Gastroesophageal sphincter (tissue), 4 donors: ENCODE measurements at regions not wholly inside any gene's neighbourhood (a gene's known extent, or its start where the extent isn't known, plus 50 kb on each side); places are given as distances from the start of the nearest gene placed in this dataset.
"Not testable (repeated sequence)": the region's sequence is repeated elsewhere in the genome, so short reads cannot be mapped to it uniquely, and the experiment has no call there.

ENCODE experiments used
- ATAC-seq: fragments of 150-250 bp; one replicate; pipeline ENCODE4 v1.9.1; 2016; ENCODE audit warnings: mild to moderate bottlenecking, moderate library complexity
- H3K27ac ChIP-seq, 4 donors: fragments of 200-600 bp; sonication (generic) in 3 of 4; 1 replicate in 3 of 4; 2 replicates in 1 of 4; pipeline ENCODE4 v1.5.1; 2016 to 2019
- H3K27me3 ChIP-seq: fragments of 200-600 bp; sonication (generic); one replicate; pipeline ENCODE4 v1.5.1; 2019
- H3K36me3 ChIP-seq, 2 donors: fragments of 200-600 bp; sonication (generic); one replicate each; pipeline ENCODE4 v1.5.1; 2019; ENCODE audit warnings: control low read depth in 1 of 2
- H3K4me1 ChIP-seq, 3 donors: fragments of 200-600 bp; sonication (generic); 1 replicate in 2 of 3; 2 replicates in 1 of 3; pipeline ENCODE4 v1.5.1; 2016 to 2019; ENCODE audit warnings: control low read depth in 2 of 3
- H3K4me3 ChIP-seq, 2 donors: fragments of 200-600 bp; sonication (generic); one replicate each; pipeline ENCODE4 v1.5.1; 2019; ENCODE audit warnings: mild to moderate bottlenecking in 1 of 2, moderate library complexity in 1 of 2
- H3K9me3 ChIP-seq, 3 donors: fragments of 200-600 bp; sonication (generic); one replicate each; pipeline ENCODE4 v1.5.1; 2017 to 2019; ENCODE audit warnings: control low read depth in 2 of 3
- CTCF ChIP-seq, 4 experiments: fragments of 200-600 bp in 2 of 4; fragments of 450-650 bp in 2 of 4; sonication (generic) in 1 of 4; IDR thresholded peaks; one replicate each; pipeline ENCODE4 v1.5.1; 2017 to 2019; ENCODE audit warnings: antibody characterized with exemption in 4 of 4, mild to moderate bottlenecking in 2 of 4, moderate library complexity in 2 of 4
- EP300 ChIP-seq: sonication (generic); formaldehyde crosslinking; IDR thresholded peaks from one replicate; pipeline ENCODE4 v1.6.1; 2017; ENCODE audit warnings: antibody characterized with exemption, mild to moderate bottlenecking
- POLR2A ChIP-seq, 2 donors: fragments of 450-650 bp; IDR thresholded peaks; one replicate each; pipeline ENCODE4 v1.6.1; 2017; ENCODE audit warnings: antibody characterized with exemption in 2 of 2, mild to moderate bottlenecking in 2 of 2, moderate library complexity in 1 of 2
- POLR2AphosphoS5 ChIP-seq: sonication (generic); formaldehyde crosslinking; IDR thresholded peaks from one replicate; pipeline ENCODE4 v1.6.1; 2017; ENCODE audit warnings: antibody characterized with exemption
- WGBS, 2 donors: methylation state at CpG; one replicate each; pipeline ENCODE4 v1.1.5; 2018; ENCODE audit warnings: low coverage in 1 of 2; 5-methylcytosine and 5-hydroxymethylcytosine counted together

- H3K27ac ChIP-seq, H3K36me3 ChIP-seq, ATAC-seq, H3K4me1 ChIP-seq, H3K9me3 ChIP-seq, H3K27me3 ChIP-seq, H3K4me3 ChIP-seq: not testable (repeated sequence)
- WGBS, 2 donors, result 71 to 83% methylated on average over 1 to 5 of the region's 13 CpGs
Observed at GRCh38 chr1:78203410-78203982, 157.7 kb downstream of the GIPC2 start.

DNA sequence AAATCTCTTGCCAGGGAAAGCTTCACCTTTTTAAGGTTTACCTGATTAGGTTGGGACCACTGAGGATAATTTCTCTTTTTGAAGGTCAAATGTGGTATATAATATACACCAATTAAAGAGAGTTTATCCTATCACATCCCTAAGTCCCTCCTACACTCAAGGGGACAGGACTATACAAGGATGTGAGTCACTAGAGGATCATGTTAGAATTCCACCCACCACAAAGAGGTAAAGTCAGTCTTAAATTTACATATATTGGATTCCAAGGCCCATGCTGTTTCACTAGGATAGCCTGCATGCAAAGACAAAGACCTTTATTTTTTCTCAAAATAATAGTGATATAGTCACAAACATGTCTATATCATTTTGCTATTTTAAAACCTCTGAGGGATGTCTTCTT lies 164.4 kb downstream of the GIPC2 start:
- Histone ChIP-seq H3K36me3 (no peaks in the 10 kb centered on the region), H3K9me3 (peaks cover 0 to 40% (median 0%) of the 10 kb centered on the region in 3 donors), H3K27ac (no peak overlapping the region), H3K27me3 (no peaks in the 10 kb centered on the region), H3K4me3 (no peak overlapping the region), H3K4me1 (no peaks in the 10 kb centered on the region)
- no peak for TF ChIP-seq EP300
- no peak for TF ChIP-seq POLR2AphosphoS5
- no peak for TF ChIP-seq POLR2A (IDR thresholded peaks at IDR 0.05)
- no peak for TF ChIP-seq CTCF (IDR thresholded peaks at IDR 0.05)
- no peak for ATAC-seq

GRCh38 chr1:78211483-78212092 lies 165.8 kb downstream of the GIPC2 start:
- Histone ChIP-seq H3K27me3 (no peaks in the 10 kb centered on the region), H3K27ac (no peak overlapping the region), H3K4me1 (no peaks in the 10 kb centered on the region), H3K9me3 (peaks cover 0 to 48% (median 0%) of the 10 kb centered on the region in 3 donors), H3K36me3 (no peaks in the 10 kb centered on the region), H3K4me3 (no peak overlapping the region)
- no peak for ATAC-seq
- no peak for TF ChIP-seq CTCF (IDR thresholded peaks at IDR 0.05)
- no peak for TF ChIP-seq EP300
- TF ChIP-seq POLR2A (IDR thresholded peaks at IDR 0.05), result no peak
- TF ChIP-seq POLR2AphosphoS5, result no peak
- WGBS, 2 donors, result 83% methylated on average over 2 of the region's 7 CpGs; no CpG with 5 or more reads in 1 of the 2 donors

- H3K27me3 ChIP-seq, result no peaks in the 10 kb centered on the region
- H3K36me3 ChIP-seq, result no peaks in the 10 kb centered on the region
- no CpG with 5 or more reads among the region's 4 CpGs for WGBS, 2 donors
- no peak overlapping the region for H3K27ac ChIP-seq
- H3K4me3 ChIP-seq, result no peak overlapping the region
- H3K4me1 ChIP-seq, result no peaks in the 10 kb centered on the region
- TF ChIP-seq CTCF (IDR thresholded peaks at IDR 0.05) (no peak), EP300 (no peak), POLR2A (IDR thresholded peaks at IDR 0.05) (no peak), POLR2AphosphoS5 (no peak)
- peaks cover 0 to 49% (median 0%) of the 10 kb centered on the region in 3 donors for H3K9me3 ChIP-seq
- no peak for ATAC-seq
Observed at GRCh38 chr1:78214334-78214733, 168.6 kb downstream of the GIPC2 start.

- no peak for TF ChIP-seq POLR2AphosphoS5
- no peak for TF ChIP-seq POLR2A (IDR thresholded peaks at IDR 0.05)
- no peak for TF ChIP-seq EP300
- no peak for TF ChIP-seq CTCF (IDR thresholded peaks at IDR 0.05)
- H3K36me3 ChIP-seq, result no peaks in the 10 kb centered on the region
- WGBS, 2 donors, result 75 to 77% methylated on average over 5 of the region's 5 CpGs
- no peak overlapping the region for H3K4me3 ChIP-seq
- no peak overlapping the region for H3K27ac ChIP-seq
- no peaks in the 10 kb centered on the region for H3K27me3 ChIP-seq
- H3K4me1 ChIP-seq, result no peaks in the 10 kb centered on the region
- H3K9me3 ChIP-seq, result peaks cover 0 to 16% (median 0%) of the 10 kb centered on the region in 3 donors
- no peak for ATAC-seq
Observed at GRCh38 chr1:78222225-78222959, 176.6 kb downstream of the GIPC2 start.
